ENCODE measurements at regions not wholly inside any gene's neighbourhood (a gene's known extent, or its start where the extent isn't known, plus 50 kb on each side); places are given as distances from the start of the nearest gene placed in this dataset.

- Histone ChIP-seq H3K36me3 (no peaks in the 10 kb centered on the region), H3K9me3 (replicated peaks) (peaks cover 11% of the 10 kb centered on the region), H3K4me1 (no peaks in the 10 kb centered on the region), H3K27ac (replicated peaks) (no peak overlapping the region), H3K27me3 (ENCODE audit: low read depth) (peaks cover 56% of the 10 kb centered on the region), H3K4me3 (no peak overlapping the region)
- no peak for DNase-seq
- TF ChIP-seq, protein P1, sequence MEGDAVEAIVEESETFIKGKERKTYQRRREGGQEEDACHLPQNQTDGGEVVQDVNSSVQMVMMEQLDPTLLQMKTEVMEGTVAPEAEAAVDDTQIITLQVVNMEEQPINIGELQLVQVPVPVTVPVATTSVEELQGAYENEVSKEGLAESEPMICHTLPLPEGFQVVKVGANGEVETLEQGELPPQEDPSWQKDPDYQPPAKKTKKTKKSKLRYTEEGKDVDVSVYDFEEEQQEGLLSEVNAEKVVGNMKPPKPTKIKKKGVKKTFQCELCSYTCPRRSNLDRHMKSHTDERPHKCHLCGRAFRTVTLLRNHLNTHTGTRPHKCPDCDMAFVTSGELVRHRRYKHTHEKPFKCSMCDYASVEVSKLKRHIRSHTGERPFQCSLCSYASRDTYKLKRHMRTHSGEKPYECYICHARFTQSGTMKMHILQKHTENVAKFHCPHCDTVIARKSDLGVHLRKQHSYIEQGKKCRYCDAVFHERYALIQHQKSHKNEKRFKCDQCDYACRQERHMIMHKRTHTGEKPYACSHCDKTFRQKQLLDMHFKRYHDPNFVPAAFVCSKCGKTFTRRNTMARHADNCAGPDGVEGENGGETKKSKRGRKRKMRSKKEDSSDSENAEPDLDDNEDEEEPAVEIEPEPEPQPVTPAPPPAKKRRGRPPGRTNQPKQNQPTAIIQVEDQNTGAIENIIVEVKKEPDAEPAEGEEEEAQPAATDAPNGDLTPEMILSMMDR (IDR thresholded peaks at IDR 0.05; ENCODE audit: borderline replicate concordance), result no peak
- intact Hi-C loops (cut with micrococcal nuclease), result no loop called here
These were observed 61.2 kb upstream of the PROK2 start for GRCh38 chr3:71846185-71846584.

- Histone ChIP-seq H3K9me3 (replicated peaks) (no peaks in the 10 kb centered on the region), H3K27me3 (ENCODE audit: low read depth) (peaks cover 42% of the 10 kb centered on the region), H3K36me3 (no peaks in the 10 kb centered on the region), H3K4me3 (no peak overlapping the region), H3K4me1 (no peaks in the 10 kb centered on the region), H3K27ac (replicated peaks) (no peak overlapping the region)
- intact Hi-C loops (cut with micrococcal nuclease), result no loop called here
- DNase-seq, result no peak
- TF ChIP-seq, protein P1 (IDR thresholded peaks at IDR 0.05; ENCODE audit: borderline replicate concordance), result no peak
These were observed 58.1 kb upstream of the PROK2 start for GRCh38 chr3:71843071-71843470.

DNA sequence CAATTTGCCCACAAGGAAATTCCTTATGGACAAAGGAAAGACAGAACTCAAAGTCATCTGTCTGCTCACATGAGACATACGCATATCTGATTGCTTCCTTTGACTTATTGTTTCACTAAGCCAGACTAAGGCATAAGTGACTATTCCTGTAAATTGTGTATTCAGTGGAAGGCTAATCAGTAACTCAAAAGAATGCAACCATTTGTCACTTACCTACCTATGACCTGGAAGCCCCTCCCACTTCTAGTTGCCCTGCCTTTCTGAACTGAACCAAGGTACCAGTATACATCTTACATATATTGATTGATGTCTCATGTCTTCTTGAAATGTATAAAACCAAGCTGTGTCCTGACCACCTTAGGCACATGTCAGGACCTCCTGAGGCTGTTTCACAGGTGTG, 53.5 kb upstream of the PROK2 start:
- no peak overlapping the region for H3K4me3 ChIP-seq
- H3K36me3 ChIP-seq, result no peaks in the 10 kb centered on the region
- no peak overlapping the region for H3K27ac ChIP-seq (replicated peaks)
- intact Hi-C loops (cut with micrococcal nuclease), result no loop called here
- no peak for DNase-seq
- H3K27me3 ChIP-seq (ENCODE audit: low read depth), result peaks cover 9% of the 10 kb centered on the region
- no peaks in the 10 kb centered on the region for H3K4me1 ChIP-seq
- TF ChIP-seq, protein P1 (IDR thresholded peaks at IDR 0.05; ENCODE audit: borderline replicate concordance), result no peak
- H3K9me3 ChIP-seq (replicated peaks), result no peaks in the 10 kb centered on the region
